Endothelial cell of umbilical vein (primary cell): ENCODE measurements at regions not wholly inside any gene's neighbourhood (a gene's known extent, or its start where the extent isn't known, plus 50 kb on each side); places are given as distances from the start of the nearest gene placed in this dataset.

Source experiments
- CTCF ChIP-seq, 2 donors: IDR thresholded peaks; 1 replicate in 1 of 2; 2 replicates in 1 of 2; pipeline ENCODE4 v1.5.1; 2011; ENCODE audit warnings: low read length in 2 of 2, mild to moderate bottlenecking in 2 of 2, moderate library complexity in 2 of 2, control low read depth in 1 of 2, inconsistent platforms in 1 of 2, low read depth in 1 of 2; ENCODE audit not compliant: insufficient read depth in 1 of 2; ENCODE audit errors: extremely low read depth in 1 of 2
- EZH2 ChIP-seq: IDR thresholded peaks from 2 replicates; pipeline ENCODE4 v1.6.1; 2012; ENCODE audit warnings: borderline replicate concordance, low read depth, mild to moderate bottlenecking, moderate library complexity, low read length, inconsistent platforms; ENCODE audit not compliant: severe bottlenecking
- FOS ChIP-seq: IDR thresholded peaks from 2 replicates; pipeline ENCODE4 v1.6.1; 2011; ENCODE audit warnings: mild to moderate bottlenecking, low read length, moderate library complexity, borderline replicate concordance; ENCODE audit not compliant: insufficient read depth
- GATA2 ChIP-seq: IDR thresholded peaks from 2 replicates; pipeline ENCODE4 v1.7.0; 2011; ENCODE audit warnings: low read depth, mild to moderate bottlenecking, moderate library complexity, mixed read lengths, low read length; ENCODE audit not compliant: insufficient read length, insufficient read depth
- JUN ChIP-seq: IDR thresholded peaks from 2 replicates; pipeline ENCODE4 v1.6.1; 2011; ENCODE audit warnings: borderline replicate concordance, low read depth; ENCODE audit not compliant: insufficient read length, insufficient read depth
- MYC ChIP-seq: IDR thresholded peaks from one replicate; pipeline ENCODE4 v1.6.1; 2011; ENCODE audit warnings: mild to moderate bottlenecking, low read depth, low read length
- POLR2A ChIP-seq: IDR thresholded peaks from 2 replicates; pipeline ENCODE4 v1.6.1; 2012; ENCODE audit warnings: low read depth, mild to moderate bottlenecking, control low read depth, low read length
- POLR2AphosphoS5 ChIP-seq: IDR thresholded peaks from 2 replicates; pipeline ENCODE4 v1.6.1; 2012; ENCODE audit warnings: low read depth, mild to moderate bottlenecking, control low read depth, low read length, moderate library complexity; ENCODE audit not compliant: insufficient read depth

DNA sequence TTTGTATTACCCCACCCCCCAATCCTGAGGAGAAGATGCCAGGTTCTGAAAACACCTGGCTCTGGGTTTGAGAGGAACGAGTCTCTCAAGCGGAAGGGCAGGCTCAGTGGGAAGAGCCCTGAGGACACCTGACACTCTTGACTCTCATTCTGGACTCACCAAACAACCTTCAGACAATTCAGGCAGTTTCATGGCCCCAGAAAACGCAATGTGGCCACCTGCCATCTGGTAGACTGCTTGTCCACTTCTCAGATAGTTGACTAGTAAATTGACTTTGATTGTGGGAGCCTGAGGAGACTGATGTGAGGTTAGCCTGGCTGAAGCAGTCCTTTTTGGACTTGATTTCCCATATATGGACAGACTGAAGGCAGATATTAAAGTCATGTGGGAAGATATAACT lies 117.5 kb upstream of the FSTL4 start:
- TF ChIP-seq JUN (no peak), CTCF (IDR thresholded peaks at IDR 0.05; ENCODE audit: extremely low read depth in 1 of 2, insufficient read depth in 1 of 2, low read depth in 1 of 2, low read length in 2 of 2) (no peak), POLR2A (no peak), EZH2 (no peak), GATA2 (no peak), MYC (no peak), POLR2AphosphoS5 (no peak), FOS (no peak)
